NT2/D1 (cell line): ENCODE measurements at regions not wholly inside any gene's neighbourhood (a gene's known extent, or its start where the extent isn't known, plus 50 kb on each side); places are given as distances from the start of the nearest gene placed in this dataset.
"Not testable (repeated sequence)": the region's sequence is repeated elsewhere in the genome, so short reads cannot be mapped to it uniquely, and the experiment has no call there.

Source experiments
- DNase-seq: peaks from one replicate; pipeline ENCODE4 v3.0.0-alpha.2; 2011; ENCODE audit warnings: low read depth, low spot score
- H3K27me3 ChIP-seq: 2 replicates; pipeline ENCODE4 v1.6.0; 2011; ENCODE audit warnings: mild to moderate bottlenecking; ENCODE audit not compliant: insufficient read length, insufficient read depth
- H3K36me3 ChIP-seq: 2 replicates; pipeline ENCODE4 v1.6.1; 2011; ENCODE audit warnings: mild to moderate bottlenecking, low read length, mixed read lengths; ENCODE audit not compliant: insufficient read depth, insufficient read length
- H3K4me1 ChIP-seq: 2 replicates; pipeline ENCODE4 v1.5.1; 2011; ENCODE audit not compliant: insufficient read depth, insufficient read length
- H3K4me3 ChIP-seq: 2 replicates; pipeline ENCODE4 v1.5.1; 2011; ENCODE audit warnings: low read depth; ENCODE audit not compliant: insufficient read length
- H3K9ac ChIP-seq: 2 replicates; pipeline ENCODE4 v1.6.0; 2011; ENCODE audit warnings: low read depth; ENCODE audit not compliant: insufficient read length
- H3K9me3 ChIP-seq: 2 replicates; pipeline ENCODE4 v1.5.1; 2011; ENCODE audit warnings: mild to moderate bottlenecking, low read length; ENCODE audit not compliant: insufficient read depth

GRCh38 chr15:44817797-44818196, 81.5 kb downstream of the TRIM69 start:
- not testable (repeated sequence) for DNase-seq, H3K4me1 ChIP-seq, H3K27me3 ChIP-seq, H3K36me3 ChIP-seq, H3K9ac ChIP-seq, H3K4me3 ChIP-seq, H3K9me3 ChIP-seq

- not testable (repeated sequence) for H3K9me3 ChIP-seq, H3K4me3 ChIP-seq, H3K36me3 ChIP-seq, H3K4me1 ChIP-seq, DNase-seq, H3K27me3 ChIP-seq, H3K9ac ChIP-seq
These were observed 83.1 kb downstream of the TRIM69 start for GRCh38 chr15:44819331-44819987.

GRCh38 chr15:44820535-44820934, 84.2 kb downstream of the TRIM69 start:
- DNase-seq, H3K9me3 ChIP-seq, H3K27me3 ChIP-seq, H3K4me3 ChIP-seq, H3K9ac ChIP-seq, H3K4me1 ChIP-seq, H3K36me3 ChIP-seq: not testable (repeated sequence)

GRCh38 chr15:44820967-44821366, 84.6 kb downstream of the TRIM69 start:
- not testable (repeated sequence) for H3K9ac ChIP-seq, DNase-seq, H3K36me3 ChIP-seq, H3K4me3 ChIP-seq, H3K27me3 ChIP-seq, H3K4me1 ChIP-seq, H3K9me3 ChIP-seq

GRCh38 chr15:44824277-44825145, 88.2 kb downstream of the TRIM69 start:
- H3K36me3 ChIP-seq, H3K27me3 ChIP-seq, H3K9me3 ChIP-seq, DNase-seq, H3K4me3 ChIP-seq, H3K9ac ChIP-seq, H3K4me1 ChIP-seq: not testable (repeated sequence)

GRCh38 chr15:44826583-44826982, 90.3 kb downstream of the TRIM69 start:
- not testable (repeated sequence) for DNase-seq, H3K36me3 ChIP-seq, H3K27me3 ChIP-seq, H3K9me3 ChIP-seq, H3K4me1 ChIP-seq, H3K9ac ChIP-seq, H3K4me3 ChIP-seq

GRCh38 chr15:44828229-44828914, 92.0 kb downstream of the TRIM69 start:
- not testable (repeated sequence) for H3K4me3 ChIP-seq, H3K36me3 ChIP-seq, H3K9me3 ChIP-seq, H3K9ac ChIP-seq, H3K4me1 ChIP-seq, H3K27me3 ChIP-seq, DNase-seq

- not testable (repeated sequence) for H3K4me3 ChIP-seq, H3K27me3 ChIP-seq, DNase-seq, H3K4me1 ChIP-seq, H3K9me3 ChIP-seq, H3K36me3 ChIP-seq, H3K9ac ChIP-seq
These were observed 92.8 kb downstream of the TRIM69 start for GRCh38 chr15:44829150-44829549.

- DNase-seq, H3K4me3 ChIP-seq, H3K9ac ChIP-seq, H3K27me3 ChIP-seq, H3K4me1 ChIP-seq, H3K36me3 ChIP-seq, H3K9me3 ChIP-seq: not testable (repeated sequence)
These were observed 94.5 kb downstream of the TRIM69 start for GRCh38 chr15:44830692-44831408.

- DNase-seq, H3K9me3 ChIP-seq, H3K27me3 ChIP-seq, H3K36me3 ChIP-seq, H3K4me1 ChIP-seq, H3K9ac ChIP-seq, H3K4me3 ChIP-seq: not testable (repeated sequence)
These were observed 95.0 kb downstream of the TRIM69 start for GRCh38 chr15:44831409-44831741.

- H3K4me1 ChIP-seq, H3K9me3 ChIP-seq, H3K4me3 ChIP-seq, DNase-seq, H3K27me3 ChIP-seq, H3K9ac ChIP-seq, H3K36me3 ChIP-seq: not testable (repeated sequence)
These were observed 95.8 kb downstream of the TRIM69 start for GRCh38 chr15:44832133-44832532.
